RWPE1 (cell line): ENCODE measurements at regions not wholly inside any gene's neighbourhood (a gene's known extent, or its start where the extent isn't known, plus 50 kb on each side); places are given as distances from the start of the nearest gene placed in this dataset.

Source experiments
- CTCF ChIA-PET: fragments of 350-600 bp; sonication (Branson Sonifier 250); formaldehyde crosslinking; extraction: SDS; loops from one replicate; lab custom pipeline; 2021; lab: Yijun Ruan, JAX
- POLR2A ChIA-PET: fragments of 400-600 bp; formaldehyde crosslinking; extraction: SDS; loops from one replicate; lab custom pipeline; 2020; ENCODE audit warnings: antibody characterized with exemption; ENCODE audit not compliant: low non-redundant PET; lab: Yijun Ruan, JAX
- DNase-seq: peaks from one replicate; pipeline ENCODE4 v3.0.0; 2012; ENCODE audit warnings: low spot score
- H3K27ac ChIP-seq: fragments of 450-650 bp; 2 replicates; pipeline ENCODE4 v1.5.1; 2017
- CTCF ChIP-seq: fragments of 450-650 bp; conservative IDR thresholded peaks from 2 replicates; pipeline ENCODE4 v1.5.1; 2017; ENCODE audit warnings: low read depth, mild to moderate bottlenecking

- TF ChIP-seq CTCF: no peak
These were observed 943.2 kb downstream of the PCDH17 start for GRCh38 chr13:58574791-58575190.

GRCh38 chr13:58579468-58579867 is 947.9 kb downstream of the PCDH17 start:
- POLR2A ChIA-PET: no interaction called here

More at GRCh38 chr13:58574791-58575190, 943.2 kb downstream of the PCDH17 start:
- ChIA-PET POLR2A (no interaction called here), CTCF (no interaction called here)
- DNase-seq: no peak
- no peak overlapping the region for H3K27ac ChIP-seq

GRCh38 chr13:58583966-58584365 is 952.4 kb downstream of the PCDH17 start:
- ChIA-PET POLR2A (no interaction called here), CTCF (no interaction called here)
- no peak for TF ChIP-seq CTCF
- no peak overlapping the region for H3K27ac ChIP-seq
- DNase-seq: no peak

More at GRCh38 chr13:58579468-58579867, 947.9 kb downstream of the PCDH17 start:
- DNase-seq: no peak
- CTCF ChIA-PET: no interaction called here
- no peak for TF ChIP-seq CTCF
- H3K27ac ChIP-seq: no peak overlapping the region

- no peak overlapping the region for H3K27ac ChIP-seq
- ChIA-PET CTCF (no interaction called here), POLR2A (no interaction called here)
- DNase-seq: no peak
- TF ChIP-seq CTCF: no peak
These were observed 953.1 kb downstream of the PCDH17 start for GRCh38 chr13:58584610-58585009.

- CTCF ChIA-PET: no interaction called here
- DNase-seq: no peak
- H3K27ac ChIP-seq: no peak overlapping the region
- POLR2A ChIA-PET: no interaction called here
- no peak for TF ChIP-seq CTCF
These were observed 955.6 kb downstream of the PCDH17 start for GRCh38 chr13:58587183-58587582.

- TF ChIP-seq CTCF: no peak
- H3K27ac ChIP-seq: no peak overlapping the region
- POLR2A ChIA-PET: no interaction called here
- no peak for DNase-seq
- CTCF ChIA-PET: no interaction called here
These were observed 960.5 kb downstream of the PCDH17 start for GRCh38 chr13:58592052-58592451.

- no peak overlapping the region for H3K27ac ChIP-seq
- ChIA-PET POLR2A (no interaction called here), CTCF (no interaction called here)
- no peak for TF ChIP-seq CTCF
- DNase-seq: no peak
These were observed 961.2 kb downstream of the PCDH17 start for GRCh38 chr13:58592786-58593185.
